Effector memory CD8-positive, alpha-beta T cell (primary cell): ENCODE measurements at regions not wholly inside any gene's neighbourhood (a gene's known extent, or its start where the extent isn't known, plus 50 kb on each side); places are given as distances from the start of the nearest gene placed in this dataset.
"Not testable (repeated sequence)": the region's sequence is repeated elsewhere in the genome, so short reads cannot be mapped to it uniquely, and the experiment has no call there.

ENCODE experiments used
- ATAC-seq: fragments of 150-1000 bp; cut with Tn5 transposase; replicated peaks from 2 replicates; pipeline ENCODE4 v1.10.0; 2021; ENCODE audit warnings: mild to moderate bottlenecking, moderate library complexity
- DNase-seq, 3 experiments: peaks; one replicate each; pipeline ENCODE4 v3.0.0; 2021
- H3K27ac Mint-ChIP-seq, 2 donors: one replicate each; pipeline ENCODE4 v1.8.0; 2022; ENCODE audit warnings: mild to moderate bottlenecking in 2 of 2, mixed read lengths in 2 of 2, moderate library complexity in 2 of 2
- H3K27me3 Mint-ChIP-seq, 2 donors: one replicate each; pipeline ENCODE4 v1.8.0; 2022; ENCODE audit warnings: mixed read lengths in 2 of 2
- H3K36me3 Mint-ChIP-seq: one replicate; pipeline ENCODE4 v1.8.0; 2022; ENCODE audit warnings: mild to moderate bottlenecking, moderate library complexity, mixed read lengths; ENCODE audit not compliant: insufficient read depth
- H3K4me1 Mint-ChIP-seq, 2 donors: one replicate each; pipeline ENCODE4 v1.8.0; 2022; ENCODE audit warnings: low read depth in 2 of 2, mixed read lengths in 2 of 2
- H3K4me3 Mint-ChIP-seq, 2 donors: one replicate each; pipeline ENCODE4 v1.8.0; 2022; ENCODE audit warnings: mild to moderate bottlenecking in 2 of 2, mixed read lengths in 2 of 2, moderate library complexity in 2 of 2
- H3K9me3 Mint-ChIP-seq, 2 donors: one replicate each; pipeline ENCODE4 v1.8.0; 2022; ENCODE audit warnings: mixed read lengths in 2 of 2

- Mint-ChIP-seq H3K9me3 (peaks cover 0 to 1% of the 10 kb centered on the region in 2 donors), H3K27me3 (no peaks in the 10 kb centered on the region), H3K4me3 (no peak overlapping the region), H3K27ac (no peak overlapping the region), H3K36me3 (no peaks in the 10 kb centered on the region), H3K4me1 (peaks cover 0 to 2% of the 10 kb centered on the region in 2 donors)
- no peak for DNase-seq
- ATAC-seq, result no peak
These were observed 85.6 kb upstream of the SNX7 start for GRCh38 chr1:98575955-98576354.

- no peak overlapping the region for H3K4me3 Mint-ChIP-seq
- ATAC-seq, result no peak
- H3K27ac Mint-ChIP-seq, result no peak overlapping the region
- no peaks in the 10 kb centered on the region for H3K4me1 Mint-ChIP-seq
- H3K27me3 Mint-ChIP-seq, result peaks cover 0 to 5% of the 10 kb centered on the region in 2 donors
- no peak for DNase-seq
- H3K36me3 Mint-ChIP-seq, result no peaks in the 10 kb centered on the region
- peaks cover 0 to 6% of the 10 kb centered on the region in 2 donors for H3K9me3 Mint-ChIP-seq
These were observed 95.6 kb upstream of the SNX7 start for GRCh38 chr1:98565951-98566350.

DNA sequence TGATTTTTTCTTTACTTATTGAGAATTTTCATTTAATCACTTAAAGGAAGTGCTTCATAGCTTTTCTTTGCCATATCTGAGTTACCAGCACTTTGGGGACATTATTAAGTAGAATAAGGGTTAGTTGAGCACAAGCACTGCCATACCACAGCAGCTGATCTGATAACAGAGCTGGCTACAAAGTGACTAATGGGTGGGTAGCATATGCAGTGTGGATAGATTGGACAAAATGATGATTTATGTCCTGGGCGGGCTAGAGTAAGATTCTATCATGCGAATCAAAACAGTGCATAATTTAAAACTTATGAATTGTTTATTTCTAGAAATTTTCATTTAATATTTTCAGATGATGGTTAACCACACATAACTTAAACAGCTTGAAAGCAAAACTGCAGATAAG, 102.2 kb upstream of the SNX7 start:
- no peaks in the 10 kb centered on the region for H3K4me1 Mint-ChIP-seq
- no peak for ATAC-seq

DNA sequence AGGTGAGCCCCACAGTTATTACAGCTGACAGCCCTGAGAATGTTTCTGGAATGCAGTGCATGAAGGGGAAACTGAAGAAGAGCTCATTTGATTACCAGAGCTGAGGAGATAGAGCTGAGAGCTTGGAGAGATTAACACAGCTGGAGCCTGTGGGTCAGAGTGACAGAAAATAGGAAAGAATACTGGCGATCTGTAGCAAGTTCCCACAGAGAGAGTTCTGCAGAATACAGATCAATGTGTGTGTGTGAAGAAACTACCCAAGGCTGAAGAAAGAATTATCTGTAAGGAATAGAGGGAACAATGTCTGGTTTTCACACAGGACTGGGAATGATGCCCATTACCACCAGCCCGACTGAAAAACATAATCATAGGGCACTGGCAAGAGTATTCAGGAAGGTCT, 103.6 kb upstream of the SNX7 start:
- no peak for DNase-seq

More for the DNA sequence above, 102.2 kb upstream of the SNX7 start:
- Mint-ChIP-seq H3K27me3 (peaks cover 0 to 5% of the 10 kb centered on the region in 2 donors), H3K27ac (no peak overlapping the region), H3K4me3 (no peak overlapping the region), H3K36me3 (no peaks in the 10 kb centered on the region), H3K9me3 (peaks cover 0 to 7% of the 10 kb centered on the region in 2 donors)
- no peak for DNase-seq

DNA sequence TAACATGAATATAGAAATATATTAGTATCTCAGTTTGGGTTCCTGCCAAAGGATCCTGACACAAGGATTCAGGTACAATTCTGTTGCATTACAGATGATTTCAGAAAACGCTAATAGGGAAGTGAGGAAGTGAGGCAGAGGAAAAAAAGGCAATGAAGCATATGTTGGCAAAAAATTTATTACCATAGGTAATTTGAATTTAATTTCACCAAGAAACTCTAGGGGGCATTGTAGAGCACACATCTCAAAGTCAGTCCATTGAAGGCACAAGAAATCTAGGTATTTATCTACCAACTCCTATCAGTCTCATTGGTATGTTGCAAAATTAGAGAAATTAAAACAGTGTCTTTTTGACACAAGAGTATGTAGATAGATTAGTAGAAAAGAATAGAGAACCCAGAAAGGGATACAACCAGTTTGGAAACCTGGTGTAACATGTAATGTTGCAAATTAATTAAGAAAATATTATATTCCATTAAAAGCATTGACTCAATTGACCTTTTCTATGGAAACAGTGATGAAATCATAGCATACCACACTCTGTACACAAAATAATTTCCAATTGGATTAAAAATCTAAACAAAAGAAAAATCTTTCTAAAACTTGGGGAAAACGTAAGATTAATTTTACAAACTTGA, 104.9 kb upstream of the SNX7 start:
- no peaks in the 10 kb centered on the region for H3K36me3 Mint-ChIP-seq
- DNase-seq (no peak), ATAC-seq (no peak)
- H3K4me3 Mint-ChIP-seq, result no peak overlapping the region
- peaks cover 0 to 1% of the 10 kb centered on the region in 2 donors for H3K9me3 Mint-ChIP-seq
- H3K27ac Mint-ChIP-seq, result no peak overlapping the region
- H3K27me3 Mint-ChIP-seq, result peaks cover 7% of the 10 kb centered on the region in 2 donors
- no peaks in the 10 kb centered on the region for H3K4me1 Mint-ChIP-seq

More for the DNA sequence above, 103.6 kb upstream of the SNX7 start:
- no peaks in the 10 kb centered on the region for H3K4me1 Mint-ChIP-seq
- ATAC-seq, result no peak
- H3K36me3 Mint-ChIP-seq, result no peaks in the 10 kb centered on the region
- H3K27ac Mint-ChIP-seq, result no peak overlapping the region
- H3K4me3 Mint-ChIP-seq, result no peak overlapping the region
- H3K27me3 Mint-ChIP-seq, result peaks cover 4 to 5% of the 10 kb centered on the region in 2 donors
- peaks cover 0 to 5% of the 10 kb centered on the region in 2 donors for H3K9me3 Mint-ChIP-seq

GRCh38 chr1:98555814-98556213, 105.7 kb upstream of the SNX7 start:
- no peaks in the 10 kb centered on the region for H3K4me1 Mint-ChIP-seq
- no peak overlapping the region for H3K27ac Mint-ChIP-seq
- H3K36me3 Mint-ChIP-seq, result no peaks in the 10 kb centered on the region
- no peak overlapping the region for H3K4me3 Mint-ChIP-seq
- peaks cover 7 to 12% of the 10 kb centered on the region in 2 donors for H3K27me3 Mint-ChIP-seq
- peaks cover 0 to 1% of the 10 kb centered on the region in 2 donors for H3K9me3 Mint-ChIP-seq
- DNase-seq (no peak), ATAC-seq (no peak)

DNA sequence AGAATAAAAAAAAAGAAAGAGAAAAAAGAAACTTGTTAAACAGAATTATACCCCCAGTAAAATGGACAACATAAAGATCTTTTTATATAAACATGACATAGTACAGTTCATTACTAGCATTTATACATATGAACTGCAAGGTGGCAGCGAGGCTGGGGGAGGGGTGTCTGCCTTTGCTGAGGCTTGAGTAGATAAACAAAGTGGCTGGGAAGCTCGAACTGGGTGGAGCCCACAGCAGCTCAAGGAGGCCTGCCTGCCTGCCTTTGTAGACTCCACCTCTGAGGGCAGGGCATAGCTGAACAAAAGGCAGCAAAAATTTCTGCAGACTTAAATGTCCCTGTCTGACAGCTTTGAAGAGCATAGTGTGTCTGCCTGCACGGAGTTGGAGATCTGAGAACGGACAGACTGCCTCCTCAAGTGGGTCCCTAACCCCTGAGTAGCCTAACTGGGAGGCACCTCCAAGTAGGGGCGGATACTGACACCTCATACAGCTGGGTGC, 108.9 kb upstream of the SNX7 start:
- H3K27me3 Mint-ChIP-seq, result peaks cover 7 to 12% of the 10 kb centered on the region in 2 donors
- H3K4me3 Mint-ChIP-seq, H3K36me3 Mint-ChIP-seq, H3K4me1 Mint-ChIP-seq, H3K9me3 Mint-ChIP-seq, ATAC-seq, H3K27ac Mint-ChIP-seq, DNase-seq: not testable (repeated sequence)

DNA sequence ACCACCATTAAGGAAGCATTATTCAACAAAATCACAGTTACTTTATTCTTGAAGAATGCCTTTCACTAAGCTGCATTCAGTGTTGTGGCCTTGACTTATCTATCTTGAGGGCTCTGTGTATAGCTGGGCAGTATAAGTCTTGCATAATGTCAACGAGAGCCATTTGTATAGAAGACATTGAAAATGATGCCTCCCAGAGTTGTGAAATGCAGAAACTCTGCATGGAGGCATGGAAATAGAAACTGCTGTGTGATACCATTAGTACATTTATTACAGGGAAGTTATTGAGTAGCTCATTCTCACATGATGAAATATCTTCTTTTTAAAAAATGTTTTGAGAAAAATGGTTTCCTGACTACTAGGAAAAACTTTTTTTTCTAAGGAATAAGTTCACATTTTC, 111.4 kb upstream of the SNX7 start:
- Mint-ChIP-seq H3K4me1 (no peaks in the 10 kb centered on the region), H3K27me3 (peaks cover 7 to 12% of the 10 kb centered on the region in 2 donors), H3K27ac (no peak overlapping the region), H3K36me3 (no peaks in the 10 kb centered on the region), H3K9me3 (no peaks in the 10 kb centered on the region), H3K4me3 (no peak overlapping the region)
- DNase-seq, result no peak
- no peak for ATAC-seq

DNA sequence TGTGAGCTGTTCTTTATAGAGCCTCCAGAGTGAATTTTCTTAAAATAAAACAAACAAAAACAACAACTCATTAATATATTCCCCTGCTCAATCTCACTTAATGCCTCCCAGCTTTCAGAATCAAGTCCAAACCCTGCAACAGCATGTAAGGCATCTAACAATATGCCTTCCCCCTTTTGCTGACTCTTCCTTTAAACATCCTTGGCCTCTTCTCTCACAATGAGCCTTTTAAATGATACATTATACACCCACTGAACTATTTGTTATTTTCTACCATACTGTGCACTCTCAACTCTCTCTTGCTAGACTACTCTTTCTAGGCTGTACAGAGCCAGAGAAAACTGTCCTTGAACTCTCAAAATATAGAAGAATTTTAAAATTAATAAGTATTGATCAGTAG, 115.2 kb upstream of the SNX7 start:
- H3K4me3 Mint-ChIP-seq, result no peak overlapping the region
- no peaks in the 10 kb centered on the region for H3K9me3 Mint-ChIP-seq
- no peaks in the 10 kb centered on the region for H3K4me1 Mint-ChIP-seq
- ATAC-seq (no peak), DNase-seq (no peak)
- H3K27ac Mint-ChIP-seq, result no peak overlapping the region
- no peaks in the 10 kb centered on the region for H3K36me3 Mint-ChIP-seq
- peaks cover 0 to 2% of the 10 kb centered on the region in 2 donors for H3K27me3 Mint-ChIP-seq

- H3K9me3 Mint-ChIP-seq, result peaks cover 0 to 3% of the 10 kb centered on the region in 2 donors
- H3K27ac Mint-ChIP-seq, result no peak overlapping the region
- H3K4me1 Mint-ChIP-seq, result no peaks in the 10 kb centered on the region
- no peaks in the 10 kb centered on the region for H3K27me3 Mint-ChIP-seq
- H3K36me3 Mint-ChIP-seq, result no peaks in the 10 kb centered on the region
- no peak for DNase-seq
- no peak for ATAC-seq
- no peak overlapping the region for H3K4me3 Mint-ChIP-seq
These were observed 123.4 kb upstream of the SNX7 start for GRCh38 chr1:98538106-98538505.

DNA sequence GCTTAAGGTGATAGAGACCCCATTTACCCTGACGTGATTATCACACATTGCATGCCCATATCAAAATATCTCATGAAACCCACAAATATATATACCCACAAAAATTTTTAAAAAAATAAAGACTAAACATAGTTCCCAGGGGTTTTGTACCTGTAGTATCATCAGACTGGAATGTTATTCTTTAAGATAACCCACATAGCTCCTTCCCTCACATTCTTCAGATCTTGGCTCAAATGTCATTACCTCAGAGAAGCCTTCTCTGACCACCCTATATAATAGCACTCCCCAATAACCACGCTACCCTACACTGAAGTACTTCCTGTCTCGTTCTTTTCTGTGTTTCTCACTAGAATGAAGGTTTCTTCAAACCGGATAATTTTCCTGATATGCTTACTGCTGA, 138.3 kb upstream of the SNX7 start:
- Mint-ChIP-seq H3K27me3 (peaks cover 0 to 4% of the 10 kb centered on the region in 2 donors), H3K4me3 (no peak overlapping the region), H3K36me3 (no peaks in the 10 kb centered on the region), H3K9me3 (peaks cover 10 to 15% of the 10 kb centered on the region in 2 donors), H3K27ac (no peak overlapping the region), H3K4me1 (peaks cover 0 to 4% of the 10 kb centered on the region in 2 donors)
- ATAC-seq, result no peak
- DNase-seq, result no peak

DNA sequence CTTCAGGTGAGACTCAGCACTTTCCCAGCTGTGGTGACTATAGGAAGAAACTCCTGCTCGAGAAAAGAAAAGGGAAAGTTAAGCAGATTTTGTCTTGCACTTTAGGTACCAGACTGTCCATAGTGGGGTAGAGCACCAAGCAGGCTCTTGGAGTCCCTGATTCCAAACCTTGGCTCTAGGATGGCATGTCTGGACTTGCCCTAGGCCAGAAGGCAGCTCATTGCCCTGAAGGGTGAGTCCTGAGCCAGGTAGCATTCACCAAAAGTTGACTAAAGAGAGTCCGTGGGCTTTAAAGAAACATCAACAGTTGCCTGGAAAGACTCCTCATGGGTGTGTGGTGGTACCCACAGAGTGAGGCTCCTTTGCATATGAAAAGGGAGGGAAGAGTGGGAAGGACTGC, 145.2 kb upstream of the SNX7 start:
- no peak for ATAC-seq
- Mint-ChIP-seq H3K27ac (no peak overlapping the region), H3K27me3 (peaks cover 6% of the 10 kb centered on the region in 2 donors), H3K9me3 (peaks cover 2 to 10% of the 10 kb centered on the region in 2 donors), H3K4me3 (no peak overlapping the region), H3K36me3 (no peaks in the 10 kb centered on the region), H3K4me1 (no peaks in the 10 kb centered on the region)
- DNase-seq, result no peak

GRCh38 chr1:98515744-98516143, 145.8 kb upstream of the SNX7 start:
- Mint-ChIP-seq H3K27ac (no peak overlapping the region), H3K4me3 (no peak overlapping the region), H3K9me3 (peaks cover 2 to 10% of the 10 kb centered on the region in 2 donors), H3K4me1 (no peaks in the 10 kb centered on the region), H3K27me3 (peaks cover 6% of the 10 kb centered on the region in 2 donors), H3K36me3 (no peaks in the 10 kb centered on the region)
- ATAC-seq (no peak), DNase-seq (no peak)

DNA sequence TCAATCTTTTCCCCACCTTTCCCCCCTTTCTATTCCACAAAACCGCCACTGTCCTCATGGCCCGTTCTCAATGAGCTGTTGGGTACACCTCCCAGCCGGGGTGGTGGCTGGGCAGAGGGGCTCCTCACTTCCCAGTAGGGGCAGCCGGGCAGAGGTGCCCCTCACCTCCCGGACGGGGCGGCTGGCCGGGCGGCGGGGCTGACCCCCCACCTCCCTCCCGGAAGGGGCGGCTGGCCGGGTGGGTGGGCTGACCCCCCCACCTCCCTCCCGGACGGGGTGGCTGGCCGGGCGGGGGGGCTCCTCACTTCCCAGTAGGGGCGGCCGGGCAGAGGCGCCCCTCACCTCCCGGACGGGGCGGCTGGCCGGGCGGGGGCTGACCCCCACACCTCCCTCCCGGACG, 149.3 kb upstream of the SNX7 start:
- peaks cover 4 to 13% of the 10 kb centered on the region in 2 donors for H3K27me3 Mint-ChIP-seq
- ATAC-seq, result not testable (repeated sequence)

More for the DNA sequence above, 149.3 kb upstream of the SNX7 start:
- not testable (repeated sequence) for H3K4me3 Mint-ChIP-seq, H3K27ac Mint-ChIP-seq, DNase-seq, H3K4me1 Mint-ChIP-seq, H3K9me3 Mint-ChIP-seq, H3K36me3 Mint-ChIP-seq
